Gastroesophageal sphincter (tissue), 4 donors: ENCODE measurements at regions not wholly inside any gene's neighbourhood (a gene's known extent, or its start where the extent isn't known, plus 50 kb on each side); places are given as distances from the start of the nearest gene placed in this dataset.

Experiments used
- ATAC-seq: fragments of 150-250 bp; one replicate; pipeline ENCODE4 v1.9.1; 2016; ENCODE audit warnings: mild to moderate bottlenecking, moderate library complexity
- H3K27ac ChIP-seq, 4 donors: fragments of 200-600 bp; sonication (generic) in 3 of 4; 1 replicate in 3 of 4; 2 replicates in 1 of 4; pipeline ENCODE4 v1.5.1; 2016 to 2019
- H3K27me3 ChIP-seq: fragments of 200-600 bp; sonication (generic); one replicate; pipeline ENCODE4 v1.5.1; 2019
- H3K36me3 ChIP-seq, 2 donors: fragments of 200-600 bp; sonication (generic); one replicate each; pipeline ENCODE4 v1.5.1; 2019; ENCODE audit warnings: control low read depth in 1 of 2
- H3K4me1 ChIP-seq, 3 donors: fragments of 200-600 bp; sonication (generic); 1 replicate in 2 of 3; 2 replicates in 1 of 3; pipeline ENCODE4 v1.5.1; 2016 to 2019; ENCODE audit warnings: control low read depth in 2 of 3
- H3K4me3 ChIP-seq, 2 donors: fragments of 200-600 bp; sonication (generic); one replicate each; pipeline ENCODE4 v1.5.1; 2019; ENCODE audit warnings: mild to moderate bottlenecking in 1 of 2, moderate library complexity in 1 of 2
- H3K9me3 ChIP-seq, 3 donors: fragments of 200-600 bp; sonication (generic); one replicate each; pipeline ENCODE4 v1.5.1; 2017 to 2019; ENCODE audit warnings: control low read depth in 2 of 3
- CTCF ChIP-seq, 4 experiments: fragments of 200-600 bp in 2 of 4; fragments of 450-650 bp in 2 of 4; sonication (generic) in 1 of 4; IDR thresholded peaks; one replicate each; pipeline ENCODE4 v1.5.1; 2017 to 2019; ENCODE audit warnings: antibody characterized with exemption in 4 of 4, mild to moderate bottlenecking in 2 of 4, moderate library complexity in 2 of 4
- EP300 ChIP-seq: sonication (generic); formaldehyde crosslinking; IDR thresholded peaks from one replicate; pipeline ENCODE4 v1.6.1; 2017; ENCODE audit warnings: antibody characterized with exemption, mild to moderate bottlenecking
- POLR2A ChIP-seq, 2 donors: fragments of 450-650 bp; IDR thresholded peaks; one replicate each; pipeline ENCODE4 v1.6.1; 2017; ENCODE audit warnings: antibody characterized with exemption in 2 of 2, mild to moderate bottlenecking in 2 of 2, moderate library complexity in 1 of 2
- POLR2AphosphoS5 ChIP-seq: sonication (generic); formaldehyde crosslinking; IDR thresholded peaks from one replicate; pipeline ENCODE4 v1.6.1; 2017; ENCODE audit warnings: antibody characterized with exemption
- WGBS, 2 donors: methylation state at CpG; one replicate each; pipeline ENCODE4 v1.1.5; 2018; ENCODE audit warnings: low coverage in 1 of 2; 5-methylcytosine and 5-hydroxymethylcytosine counted together

GRCh38 chr13:33372251-33372919 lies 86.8 kb upstream of the STARD13 start:
- Histone ChIP-seq H3K4me3 (no peak overlapping the region), H3K36me3 (no peaks in the 10 kb centered on the region), H3K4me1 (peaks cover 0 to 10% (median 0%) of the 10 kb centered on the region in 3 donors), H3K27ac (no peak overlapping the region), H3K9me3 (no peaks in the 10 kb centered on the region), H3K27me3 (no peaks in the 10 kb centered on the region)
- no peak for TF ChIP-seq EP300
- no peak for TF ChIP-seq POLR2AphosphoS5
- no peak for TF ChIP-seq CTCF (IDR thresholded peaks at IDR 0.05)
- no peak for TF ChIP-seq POLR2A (IDR thresholded peaks at IDR 0.05)
- WGBS, 2 donors, result 50 to 70% methylated on average over 4 of the region's 4 CpGs
- no peak for ATAC-seq

- H3K4me3 ChIP-seq, result no peak overlapping the region
- ATAC-seq, result no peak
- H3K27ac ChIP-seq, result no peak overlapping the region
- no peaks in the 10 kb centered on the region for H3K27me3 ChIP-seq
- H3K36me3 ChIP-seq, result no peaks in the 10 kb centered on the region
- H3K4me1 ChIP-seq, result peaks cover 0 to 10% (median 0%) of the 10 kb centered on the region in 3 donors
- no peaks in the 10 kb centered on the region for H3K9me3 ChIP-seq
- TF ChIP-seq EP300 (no peak), POLR2A (IDR thresholded peaks at IDR 0.05) (no peak), CTCF (IDR thresholded peaks at IDR 0.05) (no peak), POLR2AphosphoS5 (no peak)
Measured at GRCh38 chr13:33373624-33374023, 88.1 kb upstream of the STARD13 start.

- Histone ChIP-seq H3K36me3 (no peaks in the 10 kb centered on the region), H3K9me3 (no peaks in the 10 kb centered on the region), H3K27me3 (no peaks in the 10 kb centered on the region), H3K27ac (no peak overlapping the region), H3K4me3 (no peak overlapping the region), H3K4me1 (peaks cover 0 to 10% (median 0%) of the 10 kb centered on the region in 3 donors)
- TF ChIP-seq CTCF (IDR thresholded peaks at IDR 0.05), result no peak
- ATAC-seq, result no peak
- 57 to 80% methylated on average over 1 of the region's 1 CpG for WGBS, 2 donors
Measured at GRCh38 chr13:33375421-33375820, 89.9 kb upstream of the STARD13 start.

- no peaks in the 10 kb centered on the region for H3K27me3 ChIP-seq
- H3K27ac ChIP-seq, result no peak overlapping the region
- H3K9me3 ChIP-seq, result no peaks in the 10 kb centered on the region
- no peak for ATAC-seq
- H3K4me1 ChIP-seq, result peaks cover 0 to 10% (median 0%) of the 10 kb centered on the region in 3 donors
- H3K36me3 ChIP-seq, result no peaks in the 10 kb centered on the region
- H3K4me3 ChIP-seq, result no peak overlapping the region
- WGBS, 2 donors, result 100% methylated on average over 1 of the region's 1 CpG; no CpG with 5 or more reads in 1 of the 2 donors
- TF ChIP-seq POLR2A (IDR thresholded peaks at IDR 0.05) (no peak), CTCF (IDR thresholded peaks at IDR 0.05) (no peak), POLR2AphosphoS5 (no peak), EP300 (no peak)
Measured at GRCh38 chr13:33376212-33376611, 90.7 kb upstream of the STARD13 start.

- no peak for ATAC-seq
- Histone ChIP-seq H3K27me3 (no peaks in the 10 kb centered on the region), H3K4me1 (peaks cover 0 to 7% (median 0%) of the 10 kb centered on the region in 3 donors), H3K9me3 (no peaks in the 10 kb centered on the region), H3K27ac (no peak overlapping the region), H3K36me3 (no peaks in the 10 kb centered on the region), H3K4me3 (no peak overlapping the region)
- TF ChIP-seq POLR2A (IDR thresholded peaks at IDR 0.05), result no peak
- TF ChIP-seq EP300, result no peak
- TF ChIP-seq CTCF (IDR thresholded peaks at IDR 0.05), result no peak
- no peak for TF ChIP-seq POLR2AphosphoS5
- 83 to 92% methylated on average over 3 to 4 of the region's 4 CpGs for WGBS, 2 donors
Measured at GRCh38 chr13:33377411-33377810, 91.9 kb upstream of the STARD13 start.
